ENCODE measurements at regions not wholly inside any gene's neighbourhood (a gene's known extent, or its start where the extent isn't known, plus 50 kb on each side); places are given as distances from the start of the nearest gene placed in this dataset.

- H3K36me3 ChIP-seq (ENCODE audit: insufficient read depth, low read length): no peaks in the 10 kb centered on the region
- TF ChIP-seq MXI1 (conservative IDR thresholded peaks at IDR 0.05; ENCODE audit: poor library complexity, severe bottlenecking): no peak
- TF ChIP-seq SMC3 (conservative IDR thresholded peaks at IDR 0.05; ENCODE audit: poor library complexity): no peak
- TF ChIP-seq TAF1 (IDR thresholded peaks at IDR 0.05; ENCODE audit: low read depth): no peak
- no peak for TF ChIP-seq EZH2 (IDR thresholded peaks at IDR 0.05; ENCODE audit: borderline replicate concordance, insufficient read depth, low read length, poor library complexity, severe bottlenecking)
- TF ChIP-seq CTCF (IDR thresholded peaks at IDR 0.05; ENCODE audit: poor library complexity, severe bottlenecking): no peak
- no peak for TF ChIP-seq RAD21 (conservative IDR thresholded peaks at IDR 0.05)
- no peak for TF ChIP-seq EP300 (conservative IDR thresholded peaks at IDR 0.05; ENCODE audit: poor library complexity, severe bottlenecking)
- no peak for TF ChIP-seq POLR2AphosphoS5 (IDR thresholded peaks at IDR 0.05)
- TF ChIP-seq, protein P1, sequence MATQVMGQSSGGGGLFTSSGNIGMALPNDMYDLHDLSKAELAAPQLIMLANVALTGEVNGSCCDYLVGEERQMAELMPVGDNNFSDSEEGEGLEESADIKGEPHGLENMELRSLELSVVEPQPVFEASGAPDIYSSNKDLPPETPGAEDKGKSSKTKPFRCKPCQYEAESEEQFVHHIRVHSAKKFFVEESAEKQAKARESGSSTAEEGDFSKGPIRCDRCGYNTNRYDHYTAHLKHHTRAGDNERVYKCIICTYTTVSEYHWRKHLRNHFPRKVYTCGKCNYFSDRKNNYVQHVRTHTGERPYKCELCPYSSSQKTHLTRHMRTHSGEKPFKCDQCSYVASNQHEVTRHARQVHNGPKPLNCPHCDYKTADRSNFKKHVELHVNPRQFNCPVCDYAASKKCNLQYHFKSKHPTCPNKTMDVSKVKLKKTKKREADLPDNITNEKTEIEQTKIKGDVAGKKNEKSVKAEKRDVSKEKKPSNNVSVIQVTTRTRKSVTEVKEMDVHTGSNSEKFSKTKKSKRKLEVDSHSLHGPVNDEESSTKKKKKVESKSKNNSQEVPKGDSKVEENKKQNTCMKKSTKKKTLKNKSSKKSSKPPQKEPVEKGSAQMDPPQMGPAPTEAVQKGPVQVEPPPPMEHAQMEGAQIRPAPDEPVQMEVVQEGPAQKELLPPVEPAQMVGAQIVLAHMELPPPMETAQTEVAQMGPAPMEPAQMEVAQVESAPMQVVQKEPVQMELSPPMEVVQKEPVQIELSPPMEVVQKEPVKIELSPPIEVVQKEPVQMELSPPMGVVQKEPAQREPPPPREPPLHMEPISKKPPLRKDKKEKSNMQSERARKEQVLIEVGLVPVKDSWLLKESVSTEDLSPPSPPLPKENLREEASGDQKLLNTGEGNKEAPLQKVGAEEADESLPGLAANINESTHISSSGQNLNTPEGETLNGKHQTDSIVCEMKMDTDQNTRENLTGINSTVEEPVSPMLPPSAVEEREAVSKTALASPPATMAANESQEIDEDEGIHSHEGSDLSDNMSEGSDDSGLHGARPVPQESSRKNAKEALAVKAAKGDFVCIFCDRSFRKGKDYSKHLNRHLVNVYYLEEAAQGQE (IDR thresholded peaks at IDR 0.05; ENCODE audit: borderline replicate concordance): no peak
- H3K27me3 ChIP-seq (ENCODE audit: insufficient read depth, low read depth, low read length): no peaks in the 10 kb centered on the region
- no peak overlapping the region for H2AFZ ChIP-seq (ENCODE audit: low read depth, low read length)
- no peaks in the 10 kb centered on the region for H3K9me3 ChIP-seq (ENCODE audit: low read length)
- H3K9me2 ChIP-seq (ENCODE audit: insufficient read depth, low read length): no peaks in the 10 kb centered on the region
- no peak overlapping the region for H3K27ac ChIP-seq (ENCODE audit: low read length)
- no peaks in the 10 kb centered on the region for H4K20me1 ChIP-seq (ENCODE audit: insufficient read depth)
- no peak overlapping the region for H3K4me3 ChIP-seq (ENCODE audit: low read length)
- H3K79me2 ChIP-seq (replicated peaks; ENCODE audit: insufficient read depth, low read length): no peaks in the 10 kb centered on the region
- H3F3A ChIP-seq (ENCODE audit: insufficient read depth, low read length, poor library complexity, severe bottlenecking): no peaks in the 10 kb centered on the region
- no peak overlapping the region for H3K9ac ChIP-seq (ENCODE audit: low read length)
- no peak overlapping the region for H3K4me2 ChIP-seq (ENCODE audit: low read length)
Measured at GRCh38 chr5:168110384-168110783, 181.1 kb upstream of the WWC1 start.

GRCh38 chr5:168110870-168111832 lies 180.3 kb upstream of the WWC1 start:
- Histone ChIP-seq H3K27ac (ENCODE audit: low read length) (no peak overlapping the region), H3K27me3 (ENCODE audit: insufficient read depth, low read depth, low read length) (no peaks in the 10 kb centered on the region), H3K9me2 (ENCODE audit: insufficient read depth, low read length) (no peaks in the 10 kb centered on the region), H3K9me3 (ENCODE audit: low read length) (no peaks in the 10 kb centered on the region), H3K9ac (ENCODE audit: low read length) (no peak overlapping the region), H3K4me2 (ENCODE audit: low read length) (no peak overlapping the region), H3K36me3 (ENCODE audit: insufficient read depth, low read length) (no peaks in the 10 kb centered on the region), H3K79me2 (replicated peaks; ENCODE audit: insufficient read depth, low read length) (no peaks in the 10 kb centered on the region), H2AFZ (ENCODE audit: low read depth, low read length) (no peak overlapping the region), H3F3A (ENCODE audit: insufficient read depth, low read length, poor library complexity, severe bottlenecking) (no peaks in the 10 kb centered on the region), H3K4me3 (ENCODE audit: low read length) (no peak overlapping the region), H4K20me1 (ENCODE audit: insufficient read depth) (no peaks in the 10 kb centered on the region)
- TF ChIP-seq MXI1 (conservative IDR thresholded peaks at IDR 0.05; ENCODE audit: poor library complexity, severe bottlenecking): no peak
- no peak for TF ChIP-seq EP300 (conservative IDR thresholded peaks at IDR 0.05; ENCODE audit: poor library complexity, severe bottlenecking)
- TF ChIP-seq TAF1 (IDR thresholded peaks at IDR 0.05; ENCODE audit: low read depth): no peak
- TF ChIP-seq SMC3 (conservative IDR thresholded peaks at IDR 0.05; ENCODE audit: poor library complexity): no peak
- TF ChIP-seq, protein P1 (IDR thresholded peaks at IDR 0.05; ENCODE audit: borderline replicate concordance): no peak
- no peak for TF ChIP-seq EZH2 (IDR thresholded peaks at IDR 0.05; ENCODE audit: borderline replicate concordance, insufficient read depth, low read length, poor library complexity, severe bottlenecking)
- no peak for TF ChIP-seq RAD21 (conservative IDR thresholded peaks at IDR 0.05)
- no peak for TF ChIP-seq POLR2AphosphoS5 (IDR thresholded peaks at IDR 0.05)
- no peak for TF ChIP-seq CTCF (IDR thresholded peaks at IDR 0.05; ENCODE audit: poor library complexity, severe bottlenecking)
